ENCODE measurements at regions not wholly inside any gene's neighbourhood (a gene's known extent, or its start where the extent isn't known, plus 50 kb on each side); places are given as distances from the start of the nearest gene placed in this dataset.

- TF ChIP-seq ZNF274 (IDR thresholded peaks at IDR 0.05; ENCODE audit: low read depth, low read length): no peak
- TF ChIP-seq YY1 (IDR thresholded peaks at IDR 0.05; ENCODE audit: insufficient read depth, insufficient read length): no peak
Measured at GRCh38 chr7:110564246-110564645, 526.7 kb upstream of the LRRN3 start.
